GM23248 (cell line): ENCODE measurements at regions not wholly inside any gene's neighbourhood (a gene's known extent, or its start where the extent isn't known, plus 50 kb on each side); places are given as distances from the start of the nearest gene placed in this dataset.
"Not testable (repeated sequence)": the region's sequence is repeated elsewhere in the genome, so short reads cannot be mapped to it uniquely, and the experiment has no call there.

Experiments used
- EZH2 ChIP-seq: fragments of 200-600 bp; sonication (generic); IDR thresholded peaks from 2 replicates; pipeline ENCODE4 v1.6.1; 2018; ENCODE audit warnings: antibody characterized with exemption, mild to moderate bottlenecking; ENCODE audit not compliant: insufficient read depth, poor library complexity, severe bottlenecking
- EZH2phosphoT487 ChIP-seq: fragments of 200-600 bp; sonication (generic); IDR thresholded peaks from 2 replicates; pipeline ENCODE4 v1.6.1; 2018; ENCODE audit warnings: antibody characterized with exemption, moderate library complexity, mild to moderate bottlenecking, low read depth; ENCODE audit not compliant: insufficient read depth

DNA sequence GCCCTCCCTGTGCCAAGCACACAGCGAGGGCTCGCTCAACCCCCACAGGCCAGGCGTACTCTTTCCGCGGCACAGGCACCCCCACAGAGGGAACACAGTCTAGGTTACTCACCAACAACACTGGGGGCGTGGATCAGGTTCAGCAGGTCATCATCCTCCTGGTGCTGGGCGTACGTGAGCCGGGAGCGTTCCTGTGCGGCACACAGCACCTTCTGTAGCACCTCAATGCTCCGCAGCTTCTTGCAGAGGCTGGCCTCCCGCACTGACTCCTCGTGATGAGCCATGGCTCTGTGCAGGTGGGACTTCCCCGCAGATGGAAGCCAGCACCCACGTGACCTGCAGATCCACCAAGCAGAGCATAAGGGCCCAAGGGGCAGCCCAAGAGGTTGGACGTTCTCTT, 296.8 kb downstream of the GOLGA6L6 start:
- not testable (repeated sequence) for TF ChIP-seq EZH2, EZH2phosphoT487
